Stimulated activated CD4-positive, alpha-beta T cell treated with anti-CD3 and anti-CD28 coated beads, Interleukin-2, amount 100 ng/mL, for 48 hours (primary cell): ENCODE measurements at regions not wholly inside any gene's neighbourhood (a gene's known extent, or its start where the extent isn't known, plus 50 kb on each side); places are given as distances from the start of the nearest gene placed in this dataset.
"Not testable (repeated sequence)": the region's sequence is repeated elsewhere in the genome, so short reads cannot be mapped to it uniquely, and the experiment has no call there.

ENCODE experiments used
- DNase-seq, 2 donors: peaks; one replicate each; pipeline ENCODE4 v3.0.0-alpha.2; 2020

DNA sequence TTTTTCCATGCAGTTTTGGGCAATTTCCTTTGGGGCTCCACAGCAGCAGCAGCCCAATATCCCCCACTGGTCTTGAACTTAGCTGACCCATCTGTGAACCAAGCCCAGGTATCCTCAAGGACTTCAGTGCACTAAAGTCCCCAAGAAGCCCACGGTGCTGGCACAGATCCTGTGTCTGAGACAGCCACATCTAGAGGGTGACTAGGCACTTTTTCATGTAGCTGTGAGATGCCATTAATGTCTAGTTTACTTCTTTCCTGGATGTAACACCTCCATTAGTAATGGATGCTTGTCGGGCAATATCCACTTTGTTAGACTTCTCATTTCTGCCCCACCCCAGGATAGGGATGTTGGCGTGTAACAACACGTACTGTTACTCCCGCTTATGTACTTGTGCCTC is 117.9 kb downstream of the GPCPD1 start:
- DNase-seq: no peak

DNA sequence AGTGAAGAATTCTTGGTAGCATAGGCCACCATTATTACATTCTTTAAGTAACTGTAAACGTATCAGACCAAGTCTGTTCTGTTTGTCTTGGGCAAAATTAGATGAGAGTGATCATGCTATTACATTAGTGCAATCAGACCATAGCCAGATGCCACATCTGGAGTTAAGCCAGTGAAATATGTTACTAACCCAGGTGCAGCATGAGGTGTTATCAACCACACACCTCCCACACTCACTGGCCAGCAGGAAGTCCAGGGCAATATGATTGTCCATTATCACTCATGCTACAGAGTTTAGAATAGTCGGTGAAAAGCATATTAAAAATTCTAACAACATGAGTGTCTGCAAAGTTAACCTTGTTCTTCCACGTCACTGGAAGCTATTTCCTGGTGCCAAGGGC is 119.4 kb downstream of the GPCPD1 start:
- DNase-seq: no peak

DNA sequence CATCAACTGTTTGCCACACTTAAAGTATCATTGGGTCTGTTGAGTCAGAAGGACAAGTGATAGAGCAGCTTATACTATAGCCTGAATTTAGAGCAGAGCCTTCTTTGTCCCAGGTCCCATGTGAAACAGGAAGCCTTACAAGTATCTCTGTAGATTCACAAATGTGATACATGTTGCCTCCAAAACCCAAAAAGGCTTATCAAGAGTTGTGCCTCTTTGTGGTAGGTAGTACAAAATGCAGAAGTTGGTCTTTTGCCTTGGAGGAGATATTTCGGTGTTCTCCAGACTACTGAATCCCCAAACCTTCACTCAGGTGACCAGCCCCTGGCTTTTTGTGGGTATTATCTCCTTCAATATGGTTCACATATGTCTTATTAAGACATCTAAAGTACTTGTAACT is 121.2 kb downstream of the GPCPD1 start:
- no peak for DNase-seq

DNA sequence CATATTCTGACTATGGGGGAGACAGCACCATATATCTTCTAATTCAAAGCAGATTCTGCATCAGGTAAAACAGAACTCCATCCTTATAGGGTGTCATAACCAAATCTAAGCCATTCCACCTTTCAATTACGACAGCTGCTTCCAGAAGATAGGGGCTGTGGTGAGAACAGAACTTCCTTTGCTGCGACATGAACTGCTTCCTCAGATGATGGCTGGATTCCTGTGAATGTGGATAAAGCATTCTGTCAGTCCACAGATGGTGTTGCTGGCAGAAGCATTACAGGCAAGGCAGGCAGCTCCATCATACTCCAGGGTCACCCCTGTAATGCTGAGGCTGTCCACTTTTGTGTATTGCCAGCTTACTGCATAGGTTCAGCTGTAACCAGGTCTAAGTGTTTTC is 122.0 kb downstream of the GPCPD1 start:
- no peak for DNase-seq

DNA sequence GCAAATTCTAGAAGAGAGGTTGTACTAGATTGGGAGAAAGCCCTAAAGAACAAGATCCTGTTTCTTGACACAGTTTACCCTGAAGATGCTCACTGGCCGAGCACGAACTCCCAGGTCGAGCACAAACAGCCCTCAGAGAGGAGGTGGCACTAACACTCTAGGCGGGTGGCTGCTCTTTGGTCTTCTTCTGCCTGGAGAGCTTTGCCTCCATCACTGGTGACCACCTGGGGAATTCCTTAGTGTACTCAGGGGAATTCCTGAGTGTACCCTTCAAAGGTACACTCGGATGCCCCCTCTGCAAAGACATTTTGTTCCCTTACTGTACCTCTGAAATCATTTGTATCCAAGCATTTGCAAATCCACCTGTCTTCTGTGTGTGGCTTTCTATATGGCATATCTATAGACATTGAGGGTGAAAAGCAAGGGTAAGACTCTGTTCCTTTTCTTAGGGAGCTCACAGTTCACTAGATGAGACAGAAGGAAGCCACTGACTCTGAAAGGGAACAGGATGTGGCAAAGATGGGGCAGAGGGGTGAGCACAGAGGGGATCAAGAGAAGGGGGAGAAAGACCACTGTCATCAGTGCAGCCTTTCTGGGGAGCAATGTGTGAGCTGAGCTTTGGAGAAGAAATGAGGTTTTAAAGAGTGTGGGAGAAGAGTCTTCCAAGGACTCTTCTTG is 124.3 kb downstream of the GPCPD1 start:
- no peak for DNase-seq

DNA sequence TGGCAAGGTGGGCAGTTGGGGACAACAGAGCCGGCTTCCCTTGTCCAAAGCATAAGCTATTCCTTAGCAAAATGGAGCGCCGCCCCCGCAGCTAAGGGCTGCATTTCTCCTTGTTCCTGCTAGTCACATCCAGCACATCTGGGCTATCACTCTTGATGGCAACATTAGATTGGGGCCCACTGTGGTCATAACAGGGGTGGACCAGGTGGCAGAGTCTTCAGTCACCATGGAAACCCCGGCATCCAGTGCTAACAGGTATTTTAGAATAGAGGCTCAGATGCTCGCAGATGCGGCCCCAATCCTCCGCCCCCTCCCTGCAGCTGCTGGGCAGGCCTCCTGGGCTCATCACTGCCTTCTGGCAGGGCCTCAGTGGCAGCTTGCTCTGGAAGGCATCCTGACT is 125.9 kb downstream of the GPCPD1 start:
- DNase-seq: no peak

DNA sequence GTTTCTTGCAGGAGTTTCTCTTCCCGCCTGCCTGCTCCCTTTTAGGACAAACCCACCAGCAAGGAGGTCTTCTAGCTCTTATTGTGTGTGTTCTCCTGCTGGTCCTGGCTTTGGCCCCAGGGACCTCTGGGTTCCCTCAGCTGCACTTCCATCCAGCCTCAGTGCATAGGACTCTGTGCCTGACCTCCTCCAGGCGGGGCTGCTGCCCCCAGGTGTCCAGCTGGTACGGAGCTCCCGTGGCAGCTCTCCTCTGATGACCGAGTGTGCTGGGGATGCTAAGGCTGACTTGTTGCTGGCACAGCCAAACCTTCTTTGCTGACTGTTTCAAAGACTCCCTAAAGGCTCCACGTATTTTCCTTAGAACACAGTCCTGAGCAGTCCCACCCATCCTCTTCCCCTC is 126.5 kb downstream of the GPCPD1 start:
- DNase-seq: no peak

DNA sequence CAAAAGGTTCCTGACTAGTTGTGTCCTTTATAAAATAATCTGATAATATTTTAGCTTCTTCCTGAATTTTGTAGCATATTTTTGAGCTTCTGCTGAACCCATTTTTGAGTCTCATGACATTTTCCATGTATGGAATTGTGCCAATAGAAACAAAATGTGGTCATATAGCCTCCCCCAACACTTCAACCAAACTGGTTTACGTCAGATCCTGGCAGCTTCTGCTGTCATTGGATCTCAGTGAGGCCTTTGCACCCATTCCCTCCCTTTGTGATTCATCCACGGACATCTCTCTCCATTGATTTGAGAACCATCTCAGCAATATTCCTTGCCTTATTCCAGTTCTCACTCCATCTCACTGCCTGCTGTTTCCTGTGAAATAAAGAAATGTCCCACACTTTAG is 128.0 kb downstream of the GPCPD1 start:
- DNase-seq: no peak

DNA sequence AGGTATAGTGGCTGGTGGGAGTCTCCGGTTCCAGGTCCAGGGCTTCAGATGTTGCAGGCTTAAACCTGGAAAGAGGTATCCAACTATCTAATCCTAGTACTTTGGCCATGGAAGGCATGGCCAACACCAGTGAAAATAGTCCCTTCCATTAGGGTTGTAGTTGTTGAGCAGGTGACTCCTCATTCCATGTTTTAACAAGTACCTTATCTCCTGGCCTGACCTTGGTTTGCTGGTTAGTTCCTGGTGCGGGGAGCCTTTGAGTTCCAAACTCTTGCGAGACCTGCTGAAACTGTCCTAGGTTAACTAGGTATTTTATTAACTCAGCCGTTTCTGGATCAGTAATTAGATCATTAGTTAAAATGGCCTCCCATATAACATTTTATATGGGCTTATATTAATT is 128.9 kb downstream of the GPCPD1 start:
- no peak for DNase-seq

DNA sequence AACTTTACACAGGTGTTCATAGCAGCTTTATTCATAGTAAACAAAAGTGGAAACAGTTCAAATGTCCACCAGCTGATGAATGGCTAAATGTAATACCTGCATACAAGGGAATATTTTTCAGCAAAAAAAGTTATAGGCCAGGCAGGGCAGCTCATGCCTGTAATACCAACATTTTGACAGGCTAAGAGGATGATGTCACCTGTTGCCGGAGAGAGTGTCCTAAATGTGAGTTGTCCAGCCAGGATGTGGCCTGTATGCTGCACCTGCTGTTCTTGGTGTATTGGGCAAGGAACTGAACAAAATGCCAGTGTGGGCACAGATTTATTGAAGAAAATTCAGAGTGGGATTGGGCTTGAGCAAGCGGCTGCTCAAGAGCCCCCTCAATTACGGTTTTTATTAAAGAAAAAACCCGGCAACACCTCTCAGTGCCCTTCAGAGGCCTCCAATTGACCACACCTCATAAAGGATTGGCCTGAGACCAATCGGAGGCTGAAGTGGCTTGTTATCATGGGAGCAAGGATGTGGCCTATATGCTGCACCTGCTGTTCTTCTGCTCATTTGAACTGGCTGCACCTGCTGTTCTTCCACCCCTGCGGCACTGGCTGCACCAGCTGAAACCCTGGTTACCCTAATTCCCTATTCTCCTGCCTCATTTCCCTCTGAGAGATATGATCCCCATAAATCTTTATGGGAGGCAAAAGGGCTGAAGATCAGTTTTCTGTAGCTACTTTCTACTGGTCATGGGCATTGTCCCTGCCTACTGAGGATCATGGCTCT is 129.8 kb downstream of the GPCPD1 start:
- no peak for DNase-seq

DNA sequence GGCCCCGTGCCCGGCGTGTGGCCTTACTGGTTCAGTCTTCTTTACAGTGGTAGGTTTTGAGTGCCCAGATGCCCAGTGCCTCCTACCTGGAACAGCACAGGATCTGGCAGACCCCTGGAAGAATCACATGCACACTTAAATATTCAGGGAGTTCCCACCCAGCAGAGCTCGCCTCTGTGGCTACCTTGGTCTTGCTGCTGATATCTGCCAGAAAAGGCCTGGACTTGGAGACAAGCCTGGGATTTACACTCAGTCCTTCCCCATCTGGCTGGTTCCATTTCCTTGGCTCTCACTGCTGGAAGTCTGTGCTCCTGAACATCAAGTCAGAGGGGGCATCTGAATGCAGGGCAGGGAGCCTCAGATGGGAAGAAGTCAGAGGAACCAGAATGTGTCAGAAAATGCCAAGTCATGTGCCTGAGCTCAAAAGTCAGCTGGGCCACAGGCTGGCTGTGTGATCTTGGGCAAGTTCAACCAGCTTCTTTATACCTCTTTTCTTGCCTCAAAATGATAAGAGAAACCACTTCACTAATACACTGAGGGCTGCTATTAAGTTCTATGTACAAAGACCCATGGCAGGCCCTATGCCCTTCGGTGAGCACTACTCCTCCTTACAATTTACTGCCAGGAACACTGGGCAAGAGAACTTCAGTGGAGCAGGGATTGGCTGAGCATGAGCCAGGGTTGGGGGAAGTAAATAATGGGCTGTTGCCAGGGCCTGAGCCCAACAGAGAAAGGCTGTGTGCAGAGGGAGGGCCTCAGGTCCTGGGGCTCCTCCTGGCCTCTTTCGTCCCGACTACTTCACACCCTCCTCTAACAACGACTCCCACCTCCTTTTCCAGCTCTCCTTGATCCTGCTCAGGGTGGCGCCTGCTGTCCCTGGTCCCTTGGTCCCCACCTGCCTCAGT is 135.9 kb downstream of the GPCPD1 start:
- no peak for DNase-seq

DNA sequence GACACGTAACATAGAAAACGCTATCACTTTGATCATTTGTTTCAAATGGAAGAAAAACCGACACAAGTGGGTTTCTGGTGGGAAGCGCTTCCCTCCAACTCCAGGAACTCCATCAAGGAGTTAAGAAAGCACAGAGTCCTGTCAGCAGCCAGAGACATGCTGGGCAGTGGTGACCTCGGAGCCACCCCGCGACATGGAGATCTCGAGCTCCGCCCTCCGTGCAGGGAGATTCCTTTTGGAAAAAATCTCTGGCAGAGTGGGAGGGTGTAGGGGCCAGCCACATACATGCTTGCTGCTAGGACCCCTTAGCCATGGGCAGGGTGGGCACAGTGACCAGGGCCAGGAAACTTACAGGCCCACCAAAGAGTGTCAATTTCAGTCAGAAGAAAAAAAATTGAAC is 138.9 kb downstream of the GPCPD1 start:
- not testable (repeated sequence) for DNase-seq

DNA sequence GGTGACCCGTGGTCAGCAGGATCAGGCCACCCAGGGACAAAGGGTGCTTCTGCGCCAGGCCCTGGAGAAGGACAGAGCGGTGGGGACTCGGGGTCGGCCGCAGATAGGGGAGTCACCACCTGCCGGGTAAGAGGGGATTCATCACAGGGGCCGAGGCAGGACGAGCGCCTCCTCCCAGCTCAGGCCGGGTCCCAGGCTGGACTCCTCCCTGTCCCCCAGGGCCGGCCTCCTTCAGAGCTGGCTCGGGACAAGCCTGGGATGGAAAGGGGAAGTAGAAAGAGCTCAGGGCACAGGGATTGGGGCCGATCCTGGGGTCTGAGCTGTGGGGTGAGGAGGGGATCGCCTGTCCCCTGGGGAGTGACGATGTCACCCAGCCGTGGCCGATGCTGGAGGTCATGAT is 139.4 kb downstream of the GPCPD1 start:
- no peak for DNase-seq

DNA sequence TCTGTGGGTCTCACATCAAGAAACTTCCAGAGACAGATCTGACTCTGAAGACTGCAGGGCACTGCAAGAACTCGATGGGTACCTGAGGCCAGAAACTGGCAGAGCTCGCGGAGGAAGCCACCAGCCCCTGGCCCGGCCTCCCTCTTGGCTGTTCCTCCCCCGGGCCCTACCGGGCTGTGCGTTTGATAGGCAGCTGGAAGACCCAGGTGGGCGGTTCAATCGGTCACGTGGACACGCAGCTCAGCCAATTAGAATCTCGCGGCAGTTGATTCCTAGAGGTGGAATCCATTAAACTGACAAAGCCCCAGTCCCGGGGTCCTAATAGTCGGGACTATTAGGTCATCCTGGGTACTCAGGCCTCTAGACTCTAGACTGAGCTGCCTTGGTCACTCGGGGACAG is 139.9 kb downstream of the GPCPD1 start:
- no peak for DNase-seq

DNA sequence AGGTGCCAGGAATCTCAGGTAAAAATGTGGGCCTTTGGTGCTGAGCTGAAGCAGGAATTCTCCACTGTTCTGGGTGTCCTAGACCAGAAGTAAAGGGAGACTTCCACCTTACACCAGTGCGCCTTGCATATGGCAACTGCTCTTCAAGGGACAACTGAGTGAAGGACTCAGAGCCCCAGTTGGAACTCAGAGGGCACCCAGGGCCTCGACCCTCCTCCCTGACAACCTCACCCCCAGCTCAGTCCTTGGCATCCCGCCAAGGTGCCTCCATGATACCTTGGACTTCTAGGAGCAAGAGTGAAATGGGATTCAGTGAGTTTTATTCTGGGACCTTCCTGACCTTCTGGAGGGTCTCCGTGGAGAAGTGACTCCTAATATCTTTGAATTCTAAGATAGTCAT is 140.3 kb downstream of the GPCPD1 start:
- no peak for DNase-seq

DNA sequence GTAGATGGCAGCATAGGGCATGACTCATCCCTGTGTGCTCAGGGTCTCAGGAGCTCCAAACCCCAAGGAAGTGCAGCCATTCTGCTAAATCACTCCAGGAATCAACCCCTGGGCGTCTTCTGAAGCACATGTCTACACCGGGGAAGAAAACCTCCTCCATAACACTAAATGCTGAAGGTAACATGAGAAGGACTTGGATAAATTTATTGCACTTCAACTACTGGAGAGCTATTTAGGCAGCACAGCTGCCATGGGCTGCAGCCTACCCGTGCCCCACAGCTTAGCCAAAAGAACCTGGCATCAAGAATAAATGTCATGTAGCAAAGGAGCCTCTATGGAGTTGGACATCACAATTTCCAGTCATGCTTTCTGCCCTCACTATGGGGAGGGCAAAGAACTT is 141.7 kb downstream of the GPCPD1 start:
- DNase-seq: no peak

DNA sequence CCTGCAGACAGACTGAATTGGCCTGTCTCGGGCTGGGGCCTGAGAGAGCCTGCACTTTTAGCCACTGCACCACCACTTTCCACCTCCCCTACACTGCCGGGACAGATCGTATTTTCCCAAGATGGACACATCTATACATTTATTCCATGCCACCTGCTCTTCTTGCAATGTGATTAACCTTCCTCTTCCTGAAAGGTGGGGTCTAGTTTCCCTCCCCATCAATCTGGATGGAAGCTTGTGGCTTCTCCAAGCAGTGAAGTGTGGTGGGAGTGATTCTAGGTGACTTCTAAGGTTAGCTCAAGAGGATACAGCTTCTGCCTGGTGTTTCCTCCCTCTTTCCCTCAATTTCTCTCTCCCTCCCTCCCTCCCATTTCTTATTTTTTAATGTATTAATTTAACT is 143.7 kb downstream of the GPCPD1 start:
- DNase-seq: no peak

DNA sequence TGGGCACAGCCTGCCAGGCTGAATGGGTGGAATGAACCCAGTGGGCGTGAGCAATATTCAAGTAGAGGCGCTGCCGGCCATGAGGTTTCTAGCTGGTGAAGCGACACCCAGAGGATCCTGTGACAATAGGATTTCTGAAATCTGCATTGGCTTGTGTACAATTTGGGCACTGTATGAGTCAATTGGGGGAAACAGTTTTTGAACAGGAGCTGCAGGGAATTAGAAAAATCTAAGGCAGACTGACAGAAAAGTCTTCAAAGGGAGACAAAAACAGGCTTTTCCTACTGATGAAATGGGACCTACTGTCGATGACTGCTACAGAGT is 145.2 kb downstream of the GPCPD1 start:
- DNase-seq: no peak

DNA sequence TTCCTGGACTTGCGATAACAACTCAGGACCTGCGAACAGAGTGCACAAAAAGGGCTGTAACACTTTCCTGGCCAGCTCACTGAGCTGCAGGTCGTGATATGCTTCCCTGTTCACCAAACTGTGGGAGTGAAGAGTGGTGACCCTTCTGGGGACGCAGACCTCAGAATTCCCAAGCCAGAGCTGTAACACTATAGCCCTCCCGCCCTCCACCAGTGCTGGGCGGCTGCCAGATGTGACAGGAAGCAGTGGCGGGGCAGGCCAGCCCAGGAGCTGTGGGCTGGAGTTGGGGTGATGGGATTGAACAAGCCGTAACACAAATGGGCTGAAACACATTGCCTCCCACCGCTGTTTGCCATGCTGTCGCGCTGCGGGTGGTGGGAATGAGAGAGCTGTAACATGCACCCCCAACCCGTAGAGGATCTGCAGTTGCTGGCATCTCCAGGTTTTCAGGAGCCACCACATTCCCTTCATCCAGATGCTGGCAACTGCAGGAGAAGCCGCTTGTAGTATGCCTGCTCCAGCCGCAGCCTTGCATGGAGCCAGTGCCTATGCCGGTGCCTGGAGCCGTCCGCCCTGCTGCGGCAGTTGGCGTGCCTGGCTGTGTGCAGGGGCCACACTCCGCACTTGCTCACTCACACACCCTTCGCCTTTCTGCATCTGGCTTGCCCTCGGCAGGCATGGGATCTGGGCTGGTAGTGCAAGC is 145.8 kb downstream of the GPCPD1 start:
- DNase-seq: no peak

DNA sequence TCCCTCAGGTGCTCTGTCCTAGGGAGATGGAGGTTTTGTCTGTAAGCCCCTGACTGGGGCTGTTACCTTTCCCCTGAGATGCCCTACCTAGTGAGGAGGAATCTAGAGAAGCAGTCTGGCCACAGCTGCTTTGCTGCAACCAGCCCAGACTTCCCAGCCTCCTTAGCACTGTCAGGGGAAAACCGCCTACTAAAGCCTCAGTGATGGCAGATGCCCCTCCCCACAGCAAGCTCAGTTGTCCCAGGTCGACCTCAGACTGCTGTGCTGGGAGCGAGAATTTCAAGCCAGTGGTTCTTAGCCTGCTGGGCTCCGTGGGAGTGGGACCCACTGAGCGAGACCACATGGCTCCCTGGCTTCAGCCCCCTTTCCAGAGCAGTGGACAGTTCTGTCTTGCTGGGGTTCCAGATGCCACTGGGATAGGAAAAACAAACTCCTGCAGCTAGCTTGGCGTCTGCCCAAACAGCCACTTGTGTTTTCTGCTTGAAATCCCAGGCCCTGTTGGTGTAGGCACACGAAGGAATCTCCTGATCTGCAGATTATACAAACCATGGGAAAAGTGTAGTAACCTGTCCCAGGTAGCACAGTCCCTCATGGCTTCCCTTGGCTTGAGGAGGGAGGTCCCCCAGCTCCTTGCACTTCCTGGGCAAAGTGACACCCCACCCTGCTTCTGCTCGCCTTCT is 146.4 kb upstream of the PROKR2 start:
- DNase-seq: no peak

DNA sequence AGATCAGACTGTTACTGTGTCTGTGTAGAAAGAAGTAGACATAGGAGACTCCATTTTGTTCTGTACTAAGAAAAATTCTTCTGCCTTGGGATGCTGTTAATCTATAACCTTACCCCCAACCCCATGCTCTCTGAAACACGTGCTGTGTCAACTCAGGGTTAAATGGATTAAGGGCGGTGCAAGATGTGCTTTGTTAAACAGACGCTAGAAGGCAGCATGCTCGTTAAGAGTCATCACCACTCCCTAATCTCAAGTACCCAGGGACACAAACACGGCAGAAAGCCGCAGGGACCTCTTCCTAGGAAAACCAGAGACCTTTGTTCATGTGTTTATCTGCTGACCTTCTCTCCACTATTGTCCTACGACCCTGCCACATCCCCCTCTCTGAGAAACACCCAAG is 137.0 kb upstream of the PROKR2 start:
- DNase-seq: not testable (repeated sequence)

DNA sequence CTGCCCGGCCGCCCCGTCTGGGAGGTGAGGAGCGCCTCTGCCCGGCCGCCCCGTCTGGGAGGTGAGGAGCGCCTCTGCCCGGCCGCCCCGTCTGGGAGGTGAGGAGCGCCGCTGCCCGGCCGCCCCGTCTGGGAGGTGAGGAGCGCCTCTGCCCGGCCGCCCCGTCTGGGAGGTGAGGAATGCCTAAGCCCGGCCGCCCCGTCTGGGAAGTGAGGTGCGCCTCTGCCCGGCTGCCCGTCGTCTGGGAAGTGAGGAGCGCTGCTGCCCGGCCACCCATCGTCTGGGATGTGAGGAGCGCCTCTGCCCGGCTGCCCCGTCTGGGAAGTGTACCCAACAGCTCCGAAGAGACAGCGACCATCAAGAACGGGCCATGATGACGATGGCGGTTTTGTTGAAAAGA is 136.6 kb upstream of the PROKR2 start:
- DNase-seq: not testable (repeated sequence)

DNA sequence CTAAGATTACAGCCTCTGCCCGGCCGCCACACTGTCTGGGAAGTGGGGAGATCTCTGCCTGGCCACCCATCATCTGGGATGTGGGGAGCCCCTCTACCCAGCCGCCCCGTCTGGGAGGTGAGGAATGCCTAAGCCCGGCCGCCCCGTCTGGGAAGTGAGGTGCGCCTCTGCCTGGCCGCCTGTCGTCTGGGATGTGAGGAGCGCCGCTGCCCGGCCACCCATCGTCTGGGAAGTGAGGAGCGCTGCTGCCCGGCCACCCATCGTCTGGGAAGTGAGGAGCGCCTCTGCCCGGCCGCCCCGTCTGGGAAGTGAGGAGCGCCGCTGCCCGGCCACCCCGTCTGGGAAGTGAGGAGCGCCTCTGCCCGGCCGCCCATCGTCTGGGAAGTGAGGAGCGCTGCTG is 135.9 kb upstream of the PROKR2 start:
- DNase-seq: not testable (repeated sequence)
